ENCODE measurements at regions not wholly inside any gene's neighbourhood (a gene's known extent, or its start where the extent isn't known, plus 50 kb on each side); places are given as distances from the start of the nearest gene placed in this dataset.

- TF ChIP-seq CTCF (IDR thresholded peaks at IDR 0.05) (peak; percentile 83 to 85 (median 83)), POLR2A (IDR thresholded peaks at IDR 0.05; ENCODE audit: low read depth) (no peak), EP300 (IDR thresholded peaks at IDR 0.05) (no peak)
Observed at GRCh38 chr17:56715613-56716357, 117.9 kb downstream of the C17orf67 start.
